Spinal cord (tissue), 9 donors: ENCODE measurements at regions not wholly inside any gene's neighbourhood (a gene's known extent, or its start where the extent isn't known, plus 50 kb on each side); places are given as distances from the start of the nearest gene placed in this dataset.
"Not testable (repeated sequence)": the region's sequence is repeated elsewhere in the genome, so short reads cannot be mapped to it uniquely, and the experiment has no call there.

ENCODE experiments used
- DNase-seq, 6 donors: peaks; one replicate each; pipeline versions ENCODE4 v3.0.0 to v3.0.0-alpha.2; 2013 to 2015; ENCODE audit warnings: low spot score in 6 of 6, low read depth in 4 of 6
- H3K27ac ChIP-seq: one replicate; pipeline ENCODE4 v1.5.1; 2013; ENCODE audit warnings: low read depth, low read length, control low read depth
- H3K27me3 ChIP-seq: one replicate; pipeline ENCODE4 v1.6.1; 2013; ENCODE audit warnings: low read length; ENCODE audit not compliant: control insufficient read depth, insufficient read depth
- H3K36me3 ChIP-seq: one replicate; pipeline ENCODE4 v1.6.1; 2013; ENCODE audit warnings: low read length; ENCODE audit not compliant: control insufficient read depth, insufficient read depth
- H3K4me1 ChIP-seq: one replicate; pipeline ENCODE4 v1.6.1; 2013; ENCODE audit warnings: low read length; ENCODE audit not compliant: control insufficient read depth, insufficient read depth
- H3K4me3 ChIP-seq: one replicate; pipeline ENCODE4 v1.5.1; 2013; ENCODE audit warnings: low read depth, low read length, control low read depth
- H3K9me3 ChIP-seq: one replicate; pipeline ENCODE4 v1.6.1; 2013; ENCODE audit warnings: low read length; ENCODE audit not compliant: control insufficient read depth, insufficient read depth
- WGBS: methylation state at CpG from one replicate; pipeline ENCODE4 v1.1.5; 2013; ENCODE audit warnings: missing lambda C conversion rate; ENCODE audit not compliant: insufficient coverage; 5-methylcytosine and 5-hydroxymethylcytosine counted together
- donor health status: healthy.

DNA sequence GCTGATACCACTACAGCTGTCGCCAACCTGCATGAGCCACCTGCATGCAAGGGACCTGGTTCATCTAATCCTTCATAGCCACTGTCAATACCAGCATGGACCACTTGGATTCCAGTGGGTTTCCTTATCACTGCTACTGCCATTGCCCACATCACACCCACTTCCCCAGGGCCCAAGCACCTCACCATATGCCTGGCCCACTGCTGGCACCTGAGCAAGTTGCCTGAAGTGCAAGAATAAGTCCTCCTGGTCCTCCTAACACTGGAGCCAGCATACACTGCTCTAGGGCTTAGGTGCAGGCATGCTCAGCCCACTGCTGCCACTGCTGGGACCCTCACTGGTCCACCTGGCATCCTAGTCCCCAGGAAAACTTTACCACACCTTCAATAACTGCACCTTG, 1136.8 kb upstream of the ADGRL4 start:
- no peak for DNase-seq
- no peaks in the 10 kb centered on the region for H3K36me3 ChIP-seq
- H3K9me3 ChIP-seq: no peaks in the 10 kb centered on the region
- no peak overlapping the region for H3K4me3 ChIP-seq
- WGBS: 100% methylated on average over 1 of the region's 1 CpG
- H3K27ac ChIP-seq: no peak overlapping the region
- no peaks in the 10 kb centered on the region for H3K4me1 ChIP-seq
- no peaks in the 10 kb centered on the region for H3K27me3 ChIP-seq

DNA sequence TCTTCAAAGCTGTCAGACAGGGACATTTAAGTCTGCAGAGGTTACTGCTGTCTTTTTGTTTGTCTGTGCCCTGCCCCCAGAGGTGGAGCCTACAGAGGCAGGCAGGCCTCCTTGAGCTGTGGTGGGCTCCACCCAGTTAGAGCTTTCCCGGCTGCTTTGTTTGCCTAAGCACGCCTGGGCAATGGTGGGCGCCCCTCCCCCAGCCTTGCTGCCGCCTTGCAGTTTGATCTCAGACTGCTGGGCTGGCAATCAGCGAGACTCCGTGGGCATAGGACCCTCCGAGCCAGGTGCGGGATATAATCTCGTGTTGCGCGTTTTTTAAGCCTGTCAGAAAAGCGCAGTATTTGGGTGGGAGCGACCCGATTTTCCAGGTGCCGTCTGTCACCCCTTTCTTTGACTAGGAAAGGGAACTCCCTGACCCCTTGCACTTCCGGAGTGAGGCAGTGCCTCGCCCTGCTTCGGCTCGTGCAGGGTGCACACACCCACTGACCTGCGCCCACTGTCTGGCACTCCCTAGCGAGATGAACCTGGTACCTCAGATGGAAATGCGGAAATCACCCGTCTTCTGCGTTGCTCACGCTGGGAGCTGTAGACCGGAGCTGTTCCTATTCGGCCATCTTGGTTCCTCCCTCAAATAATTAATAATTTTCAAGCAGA, 1131.5 kb upstream of the ADGRL4 start:
- not testable (repeated sequence) for H3K4me3 ChIP-seq, H3K36me3 ChIP-seq, H3K27ac ChIP-seq, H3K4me1 ChIP-seq, H3K27me3 ChIP-seq, H3K9me3 ChIP-seq, DNase-seq
- 90% methylated on average over 21 of the region's 27 CpGs for WGBS

DNA sequence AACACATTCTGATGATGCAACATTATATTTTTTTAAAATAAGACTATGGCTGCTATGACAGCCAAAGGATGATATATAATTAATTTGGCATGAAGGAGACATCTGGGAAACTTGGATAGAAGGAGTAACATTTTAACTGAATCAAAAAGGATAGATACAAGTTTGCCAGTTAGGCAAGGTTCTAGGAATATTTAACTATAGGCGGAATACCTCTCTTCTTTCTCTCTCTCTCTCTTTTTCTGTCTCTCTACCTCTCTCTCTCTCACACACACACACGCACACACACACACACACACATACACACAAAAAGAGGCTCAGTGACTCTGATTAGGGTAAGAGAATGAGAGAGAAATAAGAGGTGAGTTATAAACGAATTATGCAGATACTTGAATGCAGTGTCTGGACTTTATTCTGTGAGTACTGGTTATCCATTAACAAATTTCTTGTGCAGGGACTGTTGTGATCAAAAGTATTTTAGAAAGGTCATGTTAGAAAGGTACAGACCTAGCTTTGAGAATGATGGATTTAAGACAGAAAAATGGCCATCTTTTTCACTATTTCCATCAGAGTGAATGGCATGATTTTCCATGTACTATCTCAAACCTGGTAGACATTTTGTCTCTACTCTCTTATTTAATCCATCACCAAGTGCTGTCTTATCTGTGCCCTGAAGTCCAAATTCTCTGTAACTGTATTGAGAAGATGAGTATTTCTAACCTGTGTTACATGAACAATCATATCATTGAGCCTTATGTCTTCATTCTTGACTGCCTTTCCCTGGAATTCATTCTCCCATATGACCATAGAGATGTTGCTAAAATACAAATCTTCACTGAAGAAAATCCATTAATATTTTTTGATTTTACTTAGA, 1106.9 kb upstream of the ADGRL4 start:
- Histone ChIP-seq H3K4me1 (no peaks in the 10 kb centered on the region), H3K36me3 (no peaks in the 10 kb centered on the region), H3K4me3 (no peak overlapping the region), H3K27me3 (no peaks in the 10 kb centered on the region), H3K27ac (no peak overlapping the region), H3K9me3 (peaks cover 8% of the 10 kb centered on the region)
- DNase-seq: no peak
- WGBS: 83% methylated on average over 1 of the region's 3 CpGs

DNA sequence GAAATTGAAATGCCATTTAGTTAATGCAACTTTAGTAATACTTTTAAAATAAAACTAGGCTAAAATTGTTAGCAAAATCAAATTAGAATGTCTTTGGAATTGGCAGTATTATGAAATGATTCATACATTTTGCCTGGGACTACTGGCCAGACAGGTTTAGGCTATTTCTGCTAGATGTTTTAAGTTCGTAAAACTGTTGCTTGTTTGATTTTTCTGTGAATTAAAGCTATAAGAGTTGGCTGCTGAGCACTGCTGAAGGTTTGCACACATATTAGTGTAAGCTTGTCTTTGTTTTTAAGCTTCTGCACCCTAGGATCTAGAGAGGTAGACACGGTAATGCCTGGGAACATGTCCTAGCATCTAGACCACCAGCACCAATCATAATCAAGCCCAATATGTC, 1094.6 kb upstream of the ADGRL4 start:
- H3K4me1 ChIP-seq: no peaks in the 10 kb centered on the region
- no peaks in the 10 kb centered on the region for H3K36me3 ChIP-seq
- H3K9me3 ChIP-seq: peaks cover 3% of the 10 kb centered on the region
- H3K27ac ChIP-seq: no peak overlapping the region
- 80% methylated on average over 1 of the region's 2 CpGs for WGBS
- no peak overlapping the region for H3K4me3 ChIP-seq
- DNase-seq: no peak
- H3K27me3 ChIP-seq: no peaks in the 10 kb centered on the region

DNA sequence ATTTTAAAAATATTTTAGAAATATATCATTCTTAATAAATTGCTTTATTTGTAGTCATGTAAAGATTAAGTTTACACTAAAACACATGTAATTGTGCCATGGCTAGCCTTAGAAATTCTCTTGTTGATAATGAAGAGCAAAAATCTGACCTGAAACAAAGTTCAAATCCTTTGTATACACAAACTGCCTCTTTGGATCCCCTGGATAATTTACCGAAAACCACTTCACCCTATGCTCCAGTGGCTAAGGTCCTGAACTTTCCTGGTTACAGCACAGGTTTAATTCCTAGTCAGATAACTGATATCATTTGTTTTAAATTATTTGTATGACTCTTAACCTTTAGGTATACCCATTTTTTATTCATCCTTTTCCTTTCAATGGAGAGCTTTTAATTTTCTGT, 1093.2 kb upstream of the ADGRL4 start:
- no CpG with 5 or more reads among the region's 1 CpG for WGBS
- no peaks in the 10 kb centered on the region for H3K36me3 ChIP-seq
- no peaks in the 10 kb centered on the region for H3K27me3 ChIP-seq
- H3K4me1 ChIP-seq: no peaks in the 10 kb centered on the region
- H3K9me3 ChIP-seq: peaks cover 3% of the 10 kb centered on the region
- H3K27ac ChIP-seq: no peak overlapping the region
- no peak for DNase-seq
- no peak overlapping the region for H3K4me3 ChIP-seq

DNA sequence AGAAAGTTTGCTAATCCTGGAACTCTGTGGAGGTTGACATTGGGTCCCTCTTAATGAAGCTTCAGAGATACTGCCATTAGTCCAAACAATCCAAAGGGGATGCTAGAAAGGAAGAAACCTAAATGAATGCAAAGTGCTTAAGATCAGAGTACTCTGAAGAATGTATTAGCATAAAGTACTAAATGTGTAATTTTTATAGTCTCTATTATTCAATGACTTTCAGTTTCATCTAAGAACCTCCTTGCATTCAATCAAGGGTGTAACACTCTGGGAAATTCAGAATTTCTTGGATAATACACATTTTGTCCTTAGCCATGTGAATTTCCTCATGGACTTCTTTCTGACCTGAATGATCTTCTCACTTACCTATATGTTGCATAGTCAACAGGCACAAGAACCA, 1078.5 kb upstream of the ADGRL4 start:
- DNase-seq: no peak
- Histone ChIP-seq H3K4me3 (no peak overlapping the region), H3K27ac (no peak overlapping the region), H3K9me3 (no peaks in the 10 kb centered on the region), H3K4me1 (no peaks in the 10 kb centered on the region), H3K27me3 (no peaks in the 10 kb centered on the region), H3K36me3 (no peaks in the 10 kb centered on the region)

DNA sequence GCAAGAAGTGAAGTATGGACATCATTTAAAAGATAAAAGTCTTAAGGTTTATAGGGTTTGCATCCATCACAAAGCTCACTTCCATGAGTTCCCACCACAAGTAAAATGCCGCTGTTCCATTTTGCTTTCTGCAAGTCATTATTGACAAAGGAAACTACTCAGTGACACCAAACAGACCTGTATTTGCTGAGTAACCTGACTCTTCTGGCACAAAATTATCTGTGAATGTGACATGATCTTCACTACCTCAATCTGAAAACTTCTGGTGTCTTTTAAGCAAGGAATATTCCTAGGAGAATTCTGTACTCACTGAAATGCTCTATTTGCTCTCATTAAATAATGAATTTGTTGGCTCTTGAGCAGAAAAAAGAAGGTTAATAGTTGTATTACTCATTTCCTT, 1077.4 kb upstream of the ADGRL4 start:
- H3K9me3 ChIP-seq: no peaks in the 10 kb centered on the region
- H3K27me3 ChIP-seq: no peaks in the 10 kb centered on the region
- no peak for DNase-seq
- H3K4me3 ChIP-seq: no peak overlapping the region
- no peaks in the 10 kb centered on the region for H3K4me1 ChIP-seq
- no peak overlapping the region for H3K27ac ChIP-seq
- H3K36me3 ChIP-seq: no peaks in the 10 kb centered on the region
- WGBS: 88% methylated on average over 1 of the region's 1 CpG

DNA sequence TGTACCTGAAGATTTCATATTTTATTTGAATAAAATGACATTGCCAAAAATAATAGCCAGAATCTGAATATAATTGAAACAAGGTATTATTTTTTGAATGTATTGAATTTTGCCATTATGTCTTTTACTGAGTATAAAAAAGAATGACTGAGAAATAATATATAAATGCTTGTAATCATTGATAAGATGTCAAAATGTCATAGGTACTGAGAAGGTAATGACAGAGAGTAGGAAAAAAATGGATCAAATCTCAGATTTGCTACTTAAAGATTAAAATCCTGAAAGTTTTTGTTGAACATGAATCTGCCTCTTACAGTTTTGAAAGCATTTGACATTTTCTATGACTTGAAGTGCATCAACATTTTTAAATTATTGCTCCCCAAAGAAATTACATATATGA, 1069.9 kb upstream of the ADGRL4 start:
- H3K27me3 ChIP-seq: no peaks in the 10 kb centered on the region
- H3K36me3 ChIP-seq: no peaks in the 10 kb centered on the region
- no peak overlapping the region for H3K27ac ChIP-seq
- no peak overlapping the region for H3K4me3 ChIP-seq
- H3K4me1 ChIP-seq: no peaks in the 10 kb centered on the region
- H3K9me3 ChIP-seq: no peaks in the 10 kb centered on the region
- no peak for DNase-seq

DNA sequence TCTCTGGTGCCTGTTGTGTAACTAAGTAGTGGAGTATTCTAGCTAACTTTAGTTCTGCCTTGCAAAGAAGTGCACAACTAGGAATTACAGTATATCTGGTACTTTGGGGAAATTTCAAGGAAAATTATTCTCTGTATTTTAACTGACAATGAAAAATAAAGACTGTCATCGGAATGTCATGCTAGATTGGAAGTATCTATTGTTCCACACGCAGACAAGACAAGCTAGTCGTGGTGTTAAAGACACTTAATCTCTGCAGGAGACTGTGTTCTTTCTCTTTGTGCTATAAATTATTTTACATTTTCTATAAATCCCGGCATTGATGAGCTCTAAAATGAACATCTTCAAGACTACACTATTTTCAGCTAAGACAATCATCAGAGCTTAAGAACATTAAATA, 1068.8 kb upstream of the ADGRL4 start:
- Histone ChIP-seq H3K4me3 (no peak overlapping the region), H3K9me3 (no peaks in the 10 kb centered on the region), H3K27ac (no peak overlapping the region), H3K27me3 (no peaks in the 10 kb centered on the region), H3K4me1 (no peaks in the 10 kb centered on the region), H3K36me3 (no peaks in the 10 kb centered on the region)
- DNase-seq: no peak
- WGBS: no CpG with 5 or more reads among the region's 4 CpGs

DNA sequence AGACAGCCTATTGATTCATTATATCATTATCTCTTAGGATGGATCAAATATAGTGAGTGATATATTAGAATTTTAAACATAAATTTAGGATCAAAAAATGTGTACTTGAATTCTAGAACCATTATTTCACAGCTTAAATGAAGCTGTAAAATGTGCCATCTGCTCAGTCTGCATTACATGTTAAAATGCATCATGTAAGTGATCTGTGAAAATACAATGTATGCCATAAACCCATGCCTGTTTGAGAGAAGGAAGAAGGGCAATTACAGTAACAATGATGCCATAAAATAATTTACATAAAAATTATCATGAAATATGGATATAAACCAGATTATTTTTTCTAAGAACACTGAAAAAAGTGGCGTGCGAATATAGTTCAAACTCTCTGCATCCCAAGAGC, 1066.0 kb upstream of the ADGRL4 start:
- Histone ChIP-seq H3K4me3 (no peak overlapping the region), H3K36me3 (no peaks in the 10 kb centered on the region), H3K9me3 (no peaks in the 10 kb centered on the region), H3K27ac (no peak overlapping the region), H3K4me1 (no peaks in the 10 kb centered on the region), H3K27me3 (no peaks in the 10 kb centered on the region)
- no CpG with 5 or more reads among the region's 2 CpGs for WGBS
- peak in 2 of 6 donors; percentile 43 to 79 for DNase-seq
